ENCODE measurements at regions not wholly inside any gene's neighbourhood (a gene's known extent, or its start where the extent isn't known, plus 50 kb on each side); places are given as distances from the start of the nearest gene placed in this dataset.
"Not testable (repeated sequence)": the region's sequence is repeated elsewhere in the genome, so short reads cannot be mapped to it uniquely, and the experiment has no call there.

- DNase-seq (ENCODE audit: low spot score): no peak
These were observed 502.2 kb downstream of the PYDC2 start for GRCh38 chr3:191963182-191963581.

- DNase-seq (ENCODE audit: low spot score): no peak
These were observed 505.6 kb downstream of the PYDC2 start for GRCh38 chr3:191966556-191966955.

- DNase-seq (ENCODE audit: low spot score): no peak
These were observed 507.3 kb downstream of the PYDC2 start for GRCh38 chr3:191968299-191968698.

DNA sequence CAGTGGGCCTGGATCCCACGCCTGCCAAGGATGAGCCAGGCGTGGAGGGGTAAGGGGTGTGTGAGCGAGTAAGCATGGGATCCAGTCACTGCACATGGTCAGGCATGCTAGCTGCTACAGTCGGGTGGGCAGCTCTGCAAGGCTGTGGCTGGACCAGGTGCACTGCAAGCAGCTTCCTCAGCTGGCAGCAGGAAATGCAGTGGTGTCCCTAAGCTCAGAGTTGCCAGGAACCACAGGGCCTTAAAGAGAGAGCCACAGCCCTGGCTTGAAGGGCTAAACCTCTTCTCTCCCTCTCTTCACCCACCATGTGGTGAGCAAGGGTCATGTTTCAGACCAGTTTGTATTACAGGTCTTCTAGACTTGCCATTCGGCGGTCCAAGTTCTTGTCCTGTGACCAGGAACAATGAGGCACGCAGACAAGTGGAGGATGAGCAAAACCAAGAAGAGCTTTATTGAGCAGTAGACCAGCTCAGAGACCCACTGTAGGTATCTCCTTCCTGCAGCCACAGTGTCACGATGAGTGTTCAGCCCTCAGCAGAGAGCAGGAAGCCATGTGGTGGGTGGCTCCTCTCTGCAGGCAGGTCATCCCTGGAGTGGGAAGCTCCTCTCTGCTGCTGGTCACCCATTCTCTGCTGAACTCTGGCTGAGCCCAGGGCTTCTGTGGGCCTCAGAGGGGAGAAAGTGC is 511.9 kb downstream of the PYDC2 start:
- no peak for DNase-seq (ENCODE audit: low spot score)

DNA sequence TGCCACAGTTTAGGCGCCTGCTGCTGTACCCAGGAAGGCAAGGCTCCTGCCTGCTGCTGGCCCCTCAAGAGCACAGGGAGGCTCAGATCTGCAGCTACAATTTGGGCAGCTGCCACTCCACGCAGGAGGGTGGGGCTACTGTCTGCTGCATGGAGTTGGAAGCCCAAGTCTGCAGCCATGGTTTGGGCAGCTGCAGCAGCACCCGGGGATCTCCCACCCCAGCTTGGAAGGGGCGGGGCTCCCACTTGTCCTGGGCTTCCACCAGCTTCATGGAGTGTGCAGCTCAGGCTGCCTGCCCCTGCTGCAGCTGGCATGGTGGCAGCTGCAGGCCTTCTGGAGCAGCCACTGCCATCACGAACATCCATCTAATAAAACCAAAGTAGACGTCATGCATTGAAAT is 512.9 kb downstream of the PYDC2 start:
- DNase-seq (ENCODE audit: low spot score): no peak

DNA sequence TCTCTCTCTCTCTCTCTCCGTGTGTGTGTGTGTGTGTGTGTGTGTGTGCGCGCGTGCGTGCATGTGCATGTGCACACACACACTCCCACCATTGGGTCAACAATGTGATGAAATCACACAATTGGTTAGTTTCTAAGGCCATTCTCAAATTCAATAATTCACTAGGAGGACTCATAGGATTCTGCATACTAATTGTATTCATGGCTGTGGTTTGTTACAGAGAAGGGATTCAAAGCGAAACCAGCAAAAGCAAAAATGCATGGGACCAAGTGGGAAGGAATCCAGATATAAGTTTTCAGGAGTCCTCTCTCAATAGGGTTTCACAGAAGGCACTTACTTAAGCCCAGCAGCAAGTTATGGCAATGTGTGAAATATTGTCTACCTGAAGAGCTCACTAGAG is 515.0 kb downstream of the PYDC2 start:
- DNase-seq (ENCODE audit: low spot score): no peak

DNA sequence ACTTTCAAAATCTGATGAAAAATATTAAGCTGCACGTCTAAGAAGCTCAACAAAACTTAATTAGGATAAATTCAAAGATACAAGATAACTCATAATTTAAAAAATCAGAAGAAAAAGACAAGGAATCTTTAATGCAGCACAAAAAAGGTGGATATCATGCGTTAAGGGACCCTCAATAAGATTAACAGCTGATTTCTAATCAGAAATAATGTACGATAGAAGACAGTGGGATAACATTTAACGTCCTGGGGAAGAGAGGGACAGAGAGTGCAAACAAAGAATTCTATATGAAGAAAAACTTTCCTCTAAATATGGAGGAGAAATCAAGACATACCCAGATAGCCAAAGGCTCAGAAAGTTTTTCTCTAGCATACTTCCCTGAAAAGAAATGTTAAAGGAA is 519.5 kb downstream of the PYDC2 start:
- DNase-seq (ENCODE audit: low spot score): no peak

DNA sequence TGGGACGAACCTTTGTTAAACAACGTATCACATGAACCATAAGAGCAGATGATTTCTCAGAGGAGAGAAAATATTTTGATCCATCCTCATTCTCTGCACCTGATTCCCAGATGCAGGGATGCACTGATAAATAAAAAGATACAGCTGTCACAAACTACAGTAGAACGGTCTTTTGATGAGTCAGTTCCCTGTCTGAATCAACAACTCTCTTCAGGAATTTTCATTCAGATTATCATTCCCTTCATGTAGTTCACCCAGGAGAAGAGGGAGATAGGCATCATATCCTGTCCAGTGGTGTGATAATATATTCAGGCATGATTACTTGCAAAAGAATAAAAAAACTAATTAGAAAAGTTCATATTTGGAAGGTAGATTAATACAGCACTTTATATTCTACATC is 521.5 kb downstream of the PYDC2 start:
- DNase-seq (ENCODE audit: low spot score): no peak

- DNase-seq (ENCODE audit: low spot score): no peak
These were observed 524.7 kb downstream of the PYDC2 start for GRCh38 chr3:191985691-191986090.

- no peak for DNase-seq (ENCODE audit: low spot score)
These were observed 526.9 kb downstream of the PYDC2 start for GRCh38 chr3:191987831-191988350.

DNA sequence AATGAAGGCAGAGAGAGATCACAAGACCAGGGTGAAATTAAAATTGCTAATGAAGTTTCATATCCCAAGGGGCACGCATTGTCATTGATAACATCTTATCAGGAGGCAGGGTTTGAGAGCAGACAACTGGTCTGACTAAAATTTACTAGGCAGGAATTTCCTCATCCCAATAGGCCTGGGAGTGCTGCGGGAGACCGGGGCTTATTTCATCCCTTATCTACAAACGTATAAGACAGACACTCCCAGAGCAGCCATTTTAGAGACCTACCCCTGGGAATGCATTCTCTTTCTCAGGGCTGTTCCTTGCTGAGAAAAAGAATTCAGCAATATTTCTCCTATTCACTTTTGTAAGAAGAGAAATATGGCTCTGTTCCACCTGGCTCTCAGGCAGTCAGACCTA is 533.0 kb downstream of the PYDC2 start:
- not testable (repeated sequence) for DNase-seq (ENCODE audit: low spot score)

DNA sequence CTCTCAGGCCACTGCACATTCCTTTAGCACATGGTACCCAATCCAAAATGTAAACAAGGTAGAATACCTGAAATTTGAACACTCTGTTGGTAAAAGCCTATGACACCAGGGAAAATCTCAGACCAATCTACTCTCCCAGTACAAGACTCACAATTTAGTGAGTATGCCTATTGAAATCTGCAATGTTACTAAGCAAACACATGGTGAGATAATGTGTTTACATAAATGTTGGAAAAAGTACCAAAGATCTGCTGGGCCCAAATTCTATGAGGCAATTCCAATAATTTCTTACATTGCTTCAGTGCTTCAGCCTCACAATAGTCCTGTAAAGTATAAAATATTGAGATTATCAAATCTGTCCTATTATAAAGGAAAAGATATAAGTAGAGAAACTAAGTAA is 536.1 kb downstream of the PYDC2 start:
- no peak for DNase-seq (ENCODE audit: low spot score)

DNA sequence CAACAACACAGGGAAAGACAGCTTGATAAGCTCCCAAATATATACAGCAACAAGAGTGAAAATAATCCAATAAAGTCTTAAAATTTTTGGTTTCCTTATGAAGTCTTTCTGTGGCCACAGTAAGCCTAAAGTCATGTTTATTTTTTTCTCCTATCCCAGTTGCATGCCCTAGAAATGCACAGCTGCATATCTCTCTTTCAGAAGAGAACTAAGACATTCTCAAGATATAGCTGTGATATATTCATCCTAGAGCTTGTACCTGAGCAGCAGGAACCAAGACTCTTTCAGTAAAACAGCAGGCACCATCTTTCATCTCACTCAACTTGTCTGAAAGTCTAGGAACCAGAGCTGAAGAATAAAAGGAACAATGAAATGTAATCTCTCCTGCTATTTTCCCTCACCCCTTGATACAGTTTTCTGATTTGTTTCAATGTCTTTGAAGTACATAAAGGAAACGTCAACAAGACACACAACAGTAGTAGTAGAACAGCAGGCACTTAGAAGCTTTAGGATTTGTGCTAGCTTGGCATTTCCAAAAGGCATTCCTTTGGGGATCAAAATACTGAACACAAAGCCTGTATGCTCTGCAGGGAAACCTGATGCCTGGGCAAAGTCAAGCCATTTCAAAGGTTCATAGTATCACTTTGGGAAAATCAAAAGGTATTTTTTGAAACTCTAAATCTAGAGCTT is 536.8 kb downstream of the PYDC2 start:
- DNase-seq (ENCODE audit: low spot score): no peak

GRCh38 chr3:192001218-192001617 is 540.3 kb downstream of the PYDC2 start:
- no peak for DNase-seq (ENCODE audit: low spot score)

DNA sequence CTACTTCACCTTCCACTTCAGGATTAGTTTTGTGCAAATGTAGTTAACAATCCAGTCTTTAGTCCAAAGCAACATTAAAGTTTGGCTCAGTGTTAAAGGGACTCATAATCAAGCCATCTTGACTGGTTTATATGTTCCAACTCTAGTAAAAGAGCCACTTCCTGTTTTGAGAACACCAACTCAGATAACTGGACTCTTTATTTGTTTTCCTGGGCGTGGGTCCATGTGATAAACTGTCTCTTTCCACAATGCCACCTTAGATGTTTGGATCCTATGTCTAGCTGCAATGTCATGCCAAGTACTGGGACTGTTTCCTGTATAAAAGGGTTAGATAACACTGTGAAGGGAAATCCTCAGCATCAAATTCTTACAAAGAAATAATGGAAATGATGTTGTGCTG is 545.0 kb downstream of the PYDC2 start:
- no peak for DNase-seq (ENCODE audit: low spot score)

- DNase-seq (ENCODE audit: low spot score): no peak
These were observed 548.9 kb downstream of the PYDC2 start for GRCh38 chr3:192009903-192010302.

DNA sequence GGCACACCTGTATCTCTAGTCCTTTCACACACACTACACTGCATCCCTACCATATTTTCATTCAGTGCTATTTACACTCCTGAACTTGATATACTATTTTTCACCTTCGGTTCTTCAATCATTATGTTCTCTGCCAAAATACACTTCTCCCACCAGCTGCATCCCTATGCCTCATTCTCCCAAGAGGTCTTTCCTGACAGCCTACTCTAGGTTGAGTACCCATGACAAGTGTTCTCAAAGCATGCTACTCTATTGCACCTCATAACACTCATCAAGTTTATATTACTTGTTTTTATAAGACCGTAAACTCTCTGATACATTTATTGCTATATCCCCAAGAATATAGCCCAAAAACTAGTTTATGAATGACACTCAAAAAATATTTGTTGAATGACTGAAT is 549.5 kb downstream of the PYDC2 start:
- no peak for DNase-seq (ENCODE audit: low spot score)

GRCh38 chr3:192011137-192011536 is 550.2 kb downstream of the PYDC2 start:
- peak; percentile 8 for DNase-seq (ENCODE audit: low spot score)

DNA sequence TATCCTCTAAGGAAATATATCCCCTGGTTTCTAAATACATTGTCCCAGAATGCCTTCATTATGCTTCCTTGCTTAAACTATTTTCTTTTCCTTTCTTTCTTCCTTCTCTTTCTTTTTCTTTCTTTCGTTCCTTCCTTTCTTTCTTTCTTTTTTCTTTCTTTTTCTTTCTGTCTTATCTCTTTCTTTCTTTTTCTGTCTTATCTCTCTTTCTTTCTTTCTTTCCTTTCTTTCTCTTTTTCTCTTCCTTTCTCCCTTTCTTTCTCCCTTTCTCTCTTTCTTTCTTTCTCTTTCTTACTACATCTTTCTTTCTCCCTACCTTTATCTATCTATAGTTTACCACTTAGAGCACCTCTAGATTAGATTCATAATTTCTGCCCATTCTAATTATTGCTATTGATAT is 552.1 kb downstream of the PYDC2 start:
- no peak for DNase-seq (ENCODE audit: low spot score)

GRCh38 chr3:192022412-192022811 is 561.4 kb downstream of the PYDC2 start:
- no peak for DNase-seq (ENCODE audit: low spot score)

- no peak for DNase-seq (ENCODE audit: low spot score)
These were observed 563.8 kb downstream of the PYDC2 start for GRCh38 chr3:192024751-192025150.

DNA sequence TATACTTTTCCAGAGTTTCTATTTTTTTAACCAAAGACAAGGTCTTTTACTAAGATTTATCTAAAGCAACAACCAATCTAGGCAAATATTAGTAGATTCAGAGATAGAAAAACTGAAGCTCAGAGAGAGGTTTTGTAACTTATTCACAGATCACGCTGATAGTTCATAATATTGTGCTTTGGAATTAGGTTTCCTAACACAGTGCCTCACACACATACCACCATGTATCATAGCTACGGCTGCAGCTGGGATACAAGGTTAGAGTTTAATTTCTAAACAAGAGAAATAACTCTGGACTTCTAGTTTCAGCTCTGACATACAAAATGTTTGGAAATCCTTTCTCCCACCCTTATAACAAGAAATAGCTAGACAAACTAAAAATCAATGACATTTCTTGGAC is 565.7 kb downstream of the PYDC2 start:
- DNase-seq (ENCODE audit: low spot score): no peak

DNA sequence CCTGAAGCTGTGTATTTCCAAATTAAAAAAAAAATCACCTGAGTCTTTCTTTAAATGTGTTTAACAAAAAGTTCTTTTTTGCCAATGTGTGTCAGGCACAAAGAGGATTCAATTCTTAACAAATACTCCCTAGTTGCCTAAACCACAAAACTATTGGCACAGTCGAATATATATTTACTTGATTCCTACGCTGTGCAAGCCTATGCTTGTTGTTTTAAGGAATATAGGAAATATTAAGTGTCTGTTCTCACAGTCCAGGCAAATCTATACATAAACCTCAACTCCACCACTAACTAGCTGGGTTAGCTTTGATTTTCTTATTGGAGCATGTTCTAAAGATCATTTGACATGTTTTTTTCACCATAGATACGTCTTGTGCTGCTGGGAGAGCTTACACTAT is 571.0 kb downstream of the PYDC2 start:
- DNase-seq (ENCODE audit: low spot score): no peak

DNA sequence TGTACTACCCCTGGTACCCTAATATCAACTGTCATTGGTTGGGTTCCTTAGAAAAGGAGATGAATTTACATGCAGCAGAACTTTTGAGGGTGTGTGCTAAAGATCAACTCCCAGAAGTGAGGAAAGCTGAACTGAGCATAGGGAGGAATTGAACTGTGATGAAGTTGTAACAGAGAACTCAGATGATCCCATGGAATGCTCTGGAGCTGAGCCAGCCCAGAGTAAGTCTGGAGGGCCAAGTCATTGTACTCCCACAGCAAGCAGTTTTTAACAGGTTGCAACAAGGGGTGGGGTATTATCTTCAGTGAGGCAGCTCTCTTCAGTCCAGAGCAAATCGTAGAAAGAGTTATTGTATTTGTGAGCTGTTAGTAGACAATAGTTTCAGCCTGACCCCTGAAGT is 572.3 kb downstream of the PYDC2 start:
- no peak for DNase-seq (ENCODE audit: low spot score)
